IMR-90 (cell line): ENCODE measurements at regions not wholly inside any gene's neighbourhood (a gene's known extent, or its start where the extent isn't known, plus 50 kb on each side); places are given as distances from the start of the nearest gene placed in this dataset.
A peak's percentile ranks its signal among the peaks of the same experiment; 100 is the strongest.

Source experiments
- ATAC-seq: fragments of 200-7000 bp; cut with Tn5 transposase; 2 replicates; pipeline ENCODE4 v1.9.1; 2020; ENCODE audit warnings: low read depth, mild to moderate bottlenecking, moderate library complexity
- BruUV-seq: library from RNA; stranded (reverse); fragments of 400-500 nt; replicated peaks from 2 replicates; lab custom pipeline; 2021; lab: Mats Ljungman, UMichigan
- CTCF ChIA-PET: fragments of 300-600 bp; formaldehyde crosslinking; extraction: SDS; loops from one replicate; lab custom pipeline; 2021; ENCODE audit warnings: antibody characterized with exemption; lab: Yijun Ruan, JAX
- POLR2A ChIA-PET: fragments of 300-600 bp; sonication (Branson Sonifier 250); formaldehyde crosslinking; loops from one replicate; lab custom pipeline; 2022; ENCODE audit warnings: antibody characterized with exemption; ENCODE audit not compliant: unreplicated experiment; lab: Charles Lee
- DNase-seq: peaks from one replicate; pipeline ENCODE4 v3.0.0; 2013
- H2AFZ ChIP-seq: replicated peaks from 2 replicates; pipeline ENCODE3; 2013; ENCODE audit warnings: low read length, mild to moderate bottlenecking; ENCODE audit not compliant: poor library complexity
- H2AK5ac ChIP-seq: 2 replicates; pipeline ENCODE4 v1.6.1; 2013; ENCODE audit warnings: low read depth, low read length, inconsistent platforms
- H2AK9ac ChIP-seq: replicated peaks from 2 replicates; pipeline ENCODE3; 2013; ENCODE audit warnings: mild to moderate bottlenecking, low read depth, low read length, moderate library complexity; ENCODE audit not compliant: poor library complexity
- H2BK120ac ChIP-seq: 2 replicates; pipeline ENCODE4 v1.6.1; 2013; ENCODE audit warnings: low read depth, low read length, inconsistent platforms
- H2BK15ac ChIP-seq: 3 replicates; pipeline ENCODE4 v1.6.1; 2013; ENCODE audit warnings: low read depth, low read length, inconsistent platforms
- H2BK20ac ChIP-seq: 2 replicates; pipeline ENCODE4 v1.6.1; 2013; ENCODE audit warnings: low read depth, mild to moderate bottlenecking, inconsistent platforms, low read length, moderate library complexity
- H2BK5ac ChIP-seq: 2 replicates; pipeline ENCODE4 v1.6.1; 2013; ENCODE audit warnings: mild to moderate bottlenecking, low read depth, low read length, inconsistent platforms; ENCODE audit not compliant: poor library complexity, severe bottlenecking
- H3K14ac ChIP-seq: replicated peaks from 2 replicates; pipeline ENCODE4 v1.6.1; 2013; ENCODE audit warnings: low read depth, low read length, inconsistent platforms
- H3K18ac ChIP-seq: 2 replicates; pipeline ENCODE4 v1.6.1; 2013; ENCODE audit warnings: low read depth, low read length, control low read depth
- H3K23ac ChIP-seq: 2 replicates; pipeline ENCODE4 v1.6.1; 2013; ENCODE audit warnings: low read depth, low read length, inconsistent platforms
- H3K27ac ChIP-seq: 2 replicates; pipeline ENCODE4 v1.5.1; 2013; ENCODE audit warnings: mild to moderate bottlenecking, control low read depth, low read length; ENCODE audit not compliant: insufficient read depth
- H3K27me3 ChIP-seq: 2 replicates; pipeline ENCODE4 v1.6.1; 2013; ENCODE audit warnings: low read length; ENCODE audit not compliant: control insufficient read depth, insufficient read depth
- H3K36me3 ChIP-seq: 2 replicates; pipeline ENCODE4 v1.6.1; 2013; ENCODE audit warnings: low read length, mixed read lengths; ENCODE audit not compliant: control insufficient read depth, insufficient read depth
- H3K4ac ChIP-seq: 2 replicates; pipeline ENCODE4 v1.6.1; 2013; ENCODE audit warnings: low read depth, low read length, inconsistent platforms
- H3K4me1 ChIP-seq: 2 replicates; pipeline ENCODE4 v1.6.1; 2013; ENCODE audit warnings: low read length, mixed read lengths; ENCODE audit not compliant: control insufficient read depth, insufficient read depth
- H3K4me2 ChIP-seq: 2 replicates; pipeline ENCODE4 v1.6.1; 2013; ENCODE audit warnings: low read depth, mild to moderate bottlenecking, control low read depth, low read length, moderate library complexity
- H3K4me3 ChIP-seq: 2 replicates; pipeline ENCODE4 v1.5.1; 2013; ENCODE audit warnings: low read depth, mild to moderate bottlenecking, control low read depth, low read length, moderate library complexity; ENCODE audit not compliant: insufficient read depth
- H3K56ac ChIP-seq: 2 replicates; pipeline ENCODE4 v1.6.1; 2013; ENCODE audit warnings: low read length, inconsistent platforms; ENCODE audit not compliant: insufficient read depth; ENCODE audit errors: extremely low read depth
- H3K79me1 ChIP-seq, 2 experiments: 2 replicates each; pipeline ENCODE4 v1.6.1; 2013; ENCODE audit warnings: low read length in 2 of 2, inconsistent platforms in 1 of 2, low read depth in 1 of 2
- H3K9ac ChIP-seq: 2 replicates; pipeline ENCODE4 v1.6.1; 2013; ENCODE audit warnings: low read depth, low read length, control low read depth
- H3K9me1 ChIP-seq: 2 replicates; pipeline ENCODE4 v1.6.1; 2013; ENCODE audit warnings: low read length, inconsistent platforms; ENCODE audit not compliant: insufficient read depth
- H3K9me3 ChIP-seq: 2 replicates; pipeline ENCODE4 v1.6.1; 2013; ENCODE audit warnings: low read length; ENCODE audit not compliant: control insufficient read depth, insufficient read depth
- H4K20me1 ChIP-seq: 2 replicates; pipeline ENCODE4 v1.6.1; 2013; ENCODE audit warnings: low read length, inconsistent platforms; ENCODE audit not compliant: insufficient read depth
- H4K5ac ChIP-seq: 2 replicates; pipeline ENCODE4 v1.6.1; 2013; ENCODE audit warnings: mild to moderate bottlenecking, low read depth, low read length, control low read depth
- H4K8ac ChIP-seq, 2 experiments: 2 replicates each; pipeline ENCODE4 v1.6.1; 2013; ENCODE audit warnings: low read depth in 2 of 2, low read length in 2 of 2, control low read depth in 1 of 2, inconsistent platforms in 1 of 2
- H4K91ac ChIP-seq: 2 replicates; pipeline ENCODE4 v1.6.1; 2013; ENCODE audit warnings: low read depth, low read length, inconsistent platforms; ENCODE audit not compliant: insufficient read depth
- BHLHE40 ChIP-seq: fragments of 150-350 bp; IDR thresholded peaks from 2 replicates; pipeline ENCODE4 v1.6.1; 2016; ENCODE audit warnings: mild to moderate bottlenecking, low read depth, low read length
- CEBPB ChIP-seq: IDR thresholded peaks from 2 replicates; pipeline ENCODE4 v1.6.1; 2012; ENCODE audit warnings: low read depth, low read length, improper control_type of control experiment
- ELK1 ChIP-seq: fragments of 150-350 bp; IDR thresholded peaks from 2 replicates; pipeline ENCODE4 v1.6.1; 2016; ENCODE audit warnings: low read depth, mild to moderate bottlenecking, low read length, moderate library complexity, borderline replicate concordance
- FOS ChIP-seq: fragments of 150-350 bp; IDR thresholded peaks from 2 replicates; pipeline ENCODE4 v1.6.1; 2016; ENCODE audit warnings: low read depth, low read length
- MXI1 ChIP-seq: IDR thresholded peaks from 2 replicates; pipeline ENCODE4 v1.6.1; 2012; ENCODE audit warnings: low read depth, mild to moderate bottlenecking, low read length, moderate library complexity, borderline replicate concordance
- NFE2L2 ChIP-seq: fragments of 150-350 bp; IDR thresholded peaks from 2 replicates; pipeline ENCODE4 v1.6.1; 2016; ENCODE audit warnings: low read depth, mild to moderate bottlenecking, low read length
- RAD21 ChIP-seq: IDR thresholded peaks from 2 replicates; pipeline ENCODE4 v1.6.1; 2012; ENCODE audit warnings: low read length, improper control_type of control experiment
- RCOR1 ChIP-seq: IDR thresholded peaks from 2 replicates; pipeline ENCODE4 v1.6.1; 2012; ENCODE audit warnings: mild to moderate bottlenecking, low read length, improper control_type of control experiment; ENCODE audit not compliant: insufficient replicate concordance
- SMC3 ChIP-seq: fragments of 150-350 bp; IDR thresholded peaks from 2 replicates; pipeline ENCODE4 v1.6.1; 2016; ENCODE audit warnings: low read depth, mild to moderate bottlenecking, antibody characterized with exemption, low read length, moderate library complexity
- WGBS, 2 experiments: methylation state at CpG; one replicate each; pipeline versions ENCODE4 v1.1.5 to v1.1.7; 2013; ENCODE audit warnings: missing lambda C conversion rate in 2 of 2; ENCODE audit not compliant: insufficient read length in 1 of 2; ENCODE audit errors: extremely low coverage in 2 of 2; 5-methylcytosine and 5-hydroxymethylcytosine counted together
- dilution Hi-C: fragments of 300-500 bp; cut with HindIII; formaldehyde crosslinking; loops from one replicate; pipeline ENCODE4 v1.14.3; 2018; ENCODE audit warnings: low sequenced_read_pairs; ENCODE audit not compliant: unreplicated experiment
- in situ Hi-C: fragments of 300-500 bp; cut with MboI; formaldehyde crosslinking; loops from 3 replicates; pipeline ENCODE4 v1.14.3; 2019; ENCODE audit warnings: low sequenced_read_pairs, inconsistent platforms, mixed read lengths
- intact Hi-C: fragments of 100-400 bp; cut with micrococcal nuclease; formaldehyde crosslinking; loops from 2 replicates; pipeline ENCODE4 v1.10.0; 2022

GRCh38 chr13:28555096-28555495 is 60.2 kb upstream of the FLT1 start:
- WGBS, 2 experiments, result 100% methylated on average over 1 of the region's 7 CpGs; no CpG with 5 or more reads in 1 of the 2 experiments
- dilution Hi-C loops, result no loop called here
- no peak for ATAC-seq
- Histone ChIP-seq H3K36me3 (no peaks in the 10 kb centered on the region), H3K4me3 (no peak overlapping the region), H4K8ac (no peak overlapping the region), H3K9me3 (no peaks in the 10 kb centered on the region), H3K4me2 (no peak overlapping the region), H2BK20ac (peak overlapping the region; percentile 36), H3K4me1 (peaks cover 19% of the 10 kb centered on the region), H3K27ac (no peak overlapping the region), H3K4ac (peak overlapping the region; percentile 37; the same call in 1 of the 2 replicates), H4K20me1 (no peaks in the 10 kb centered on the region), H3K9me1 (peaks cover 17% of the 10 kb centered on the region), H3K9ac (no peak overlapping the region), H2AK9ac (no peak overlapping the region), H2BK15ac (peak overlapping the region; percentile 33; the same call in 2 of the 3 replicates), H4K5ac (no peak overlapping the region), H2AFZ (no peak overlapping the region), H4K91ac (0 out of 2 replicates have a peak overlapping the region, but pooled peaks have one; percentile 34), H3K79me1 (0 out of 4 replicates have a peak, but pooled peaks cover 0 to 5% of the 10 kb centered on the region in 2 experiments), H2BK120ac (peak overlapping the region; percentile 20; the same call in 1 of the 2 replicates), H3K14ac (no peak overlapping the region), H3K27me3 (no peaks in the 10 kb centered on the region), H3K18ac (no peak overlapping the region), H3K23ac (no peak overlapping the region), H2BK5ac (no peak overlapping the region), H3K56ac (no peak overlapping the region), H2AK5ac (no peak overlapping the region)
- ChIA-PET CTCF (no interaction called here), POLR2A (no interaction called here)
- in situ Hi-C loops, result no loop called here
- TF ChIP-seq ELK1 (no peak), MXI1 (no peak), BHLHE40 (no peak), CEBPB (no peak), RAD21 (no peak), FOS (no peak), RCOR1 (no peak), NFE2L2 (no peak), SMC3 (no peak)
- DNase-seq, result no peak
- no TSS peak for BruUV-seq
- intact Hi-C loops, result loop anchor here (5.0 kb wide), 1 partner anchor 97 kb away; no protein-coding TSS in a partner anchor
